Keratinocyte (primary cell): ENCODE measurements at regions not wholly inside any gene's neighbourhood (a gene's known extent, or its start where the extent isn't known, plus 50 kb on each side); places are given as distances from the start of the nearest gene placed in this dataset.

Experiments
- CTCF ChIP-seq, 3 experiments: IDR thresholded peaks in 1 of 3; conservative IDR thresholded peaks in 1 of 3; optimal IDR thresholded peaks in 1 of 3; 2 replicates in 2 of 3; 3 replicates in 1 of 3; pipeline versions ENCODE3 to v1.5.1; 2011; ENCODE audit warnings: low read length in 3 of 3, mild to moderate bottlenecking in 3 of 3, moderate library complexity in 2 of 3, control low read depth in 1 of 3, inconsistent platforms in 1 of 3; ENCODE audit not compliant: insufficient read depth in 2 of 3; ENCODE audit errors: extremely low read depth in 1 of 3
- EZH2 ChIP-seq: IDR thresholded peaks from one replicate; pipeline ENCODE4 v1.6.1; 2012; ENCODE audit warnings: inconsistent platforms, mild to moderate bottlenecking, low read length, moderate library complexity

- TF ChIP-seq CTCF (optimal IDR thresholded peaks at IDR 0.05 in 1 of 3, IDR thresholded peaks at IDR 0.05 in 1 of 3, conservative IDR thresholded peaks at IDR 0.05 in 1 of 3; ENCODE audit: extremely low read depth in 1 of 3, insufficient read depth in 2 of 3, low read length in 3 of 3) (no peak), EZH2 (no peak)
Observed at GRCh38 chr3:68123231-68123630, 468.8 kb upstream of the SUCLG2 start.
